OCI-LY3 (cell line): ENCODE measurements at regions not wholly inside any gene's neighbourhood (a gene's known extent, or its start where the extent isn't known, plus 50 kb on each side); places are given as distances from the start of the nearest gene placed in this dataset.

Source experiments
- H2AFZ ChIP-seq: fragments of 200-600, 300-600 bp; shearing (Covaris generic); 2 replicates; pipeline ENCODE4 v1.6.0; 2014; ENCODE audit warnings: antibody characterized with exemption, low read depth, low read length
- H3K27ac ChIP-seq: fragments of 200-600, 300-600 bp; sonication (generic); 2 replicates; pipeline ENCODE4 v1.5.1; 2014; ENCODE audit warnings: mild to moderate bottlenecking, low read length, moderate library complexity, mixed read lengths
- H3K27me3 ChIP-seq: fragments of 200-600, 300-600 bp; sonication (generic); 2 replicates; pipeline ENCODE4 v1.6.1; 2014; ENCODE audit warnings: low read depth, low read length, mixed read lengths
- H3K36me3 ChIP-seq: fragments of 200-600, 300-600 bp; sonication (generic); replicated peaks from 2 replicates; pipeline ENCODE3; 2014; ENCODE audit warnings: low read depth, low read length, mixed read lengths
- H3K4me1 ChIP-seq: fragments of 300-600, 200-600 bp; sonication (generic); 2 replicates; pipeline ENCODE4 v1.6.1; 2014; ENCODE audit warnings: low read length, mixed read lengths
- H3K4me2 ChIP-seq: fragments of 200-600, 300-600 bp; sonication (generic); 2 replicates; pipeline ENCODE4 v1.6.1; 2014; ENCODE audit warnings: low read length, mixed read lengths
- H3K4me3 ChIP-seq: fragments of 300-600, 200-600 bp; sonication (generic); 2 replicates; pipeline ENCODE4 v1.5.1; 2014; ENCODE audit warnings: antibody characterized with exemption, mild to moderate bottlenecking, low read length, moderate library complexity
- H3K79me2 ChIP-seq: fragments of 300-600, 200-600 bp; shearing (Covaris generic); 2 replicates; pipeline ENCODE4 v1.6.1; 2014; ENCODE audit warnings: mild to moderate bottlenecking, low read length, mixed read lengths
- H3K9ac ChIP-seq: fragments of 300-600, 200-600 bp; shearing (Covaris generic); 2 replicates; pipeline ENCODE4 v1.6.0; 2014; ENCODE audit warnings: mild to moderate bottlenecking, low read length, moderate library complexity
- H3K9me3 ChIP-seq: fragments of 200-600, 300-600 bp; shearing (Covaris generic); 2 replicates; pipeline ENCODE4 v1.6.1; 2014; ENCODE audit warnings: low read length, mixed read lengths; ENCODE audit not compliant: insufficient read depth
- H4K20me1 ChIP-seq: fragments of 200-600, 300-600 bp; sonication (generic); 2 replicates; pipeline ENCODE4 v1.6.1; 2016; ENCODE audit warnings: low read length, mixed read lengths; ENCODE audit not compliant: insufficient read depth
- EZH2phosphoT487 ChIP-seq: fragments of 200-600 bp; shearing (Covaris generic); IDR thresholded peaks from 2 replicates; pipeline ENCODE4 v1.6.1; 2018; ENCODE audit warnings: antibody characterized with exemption, mixed run types, low read depth
- TF ChIP-seq, protein P1 (sequence below): fragments of 200-600, 300-600 bp; sonication (generic); IDR thresholded peaks from 2 replicates; pipeline ENCODE4 v1.5.1; 2014; ENCODE audit warnings: antibody characterized with exemption, low read length, low read depth

DNA sequence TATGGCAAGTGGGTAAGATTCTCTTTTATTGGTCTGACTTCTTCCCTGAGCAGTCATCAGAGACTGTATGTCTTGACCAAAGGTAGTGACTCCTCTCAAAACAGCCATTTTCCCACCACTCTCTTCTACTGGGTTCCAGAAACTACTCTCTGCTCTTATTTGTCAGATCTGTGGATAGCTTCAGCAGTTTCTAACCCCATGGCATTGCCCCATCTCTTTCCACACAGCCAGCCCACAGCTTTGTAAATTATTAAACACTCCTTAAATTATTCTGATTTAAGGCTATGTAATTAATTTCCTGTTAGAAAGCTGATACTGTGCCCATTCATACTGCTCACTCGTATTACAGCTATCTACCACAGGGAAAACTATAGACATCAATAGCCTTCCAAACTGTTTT lies 138.4 kb upstream of the CNR1 start:
- no peaks in the 10 kb centered on the region for H3K79me2 ChIP-seq
- no peaks in the 10 kb centered on the region for H3K36me3 ChIP-seq
- H2AFZ ChIP-seq = no peak overlapping the region
- no peaks in the 10 kb centered on the region for H4K20me1 ChIP-seq
- no peak overlapping the region for H3K4me2 ChIP-seq
- H3K27ac ChIP-seq = no peak overlapping the region
- no peak overlapping the region for H3K9ac ChIP-seq
- no peaks in the 10 kb centered on the region for H3K9me3 ChIP-seq
- TF ChIP-seq, protein P1, sequence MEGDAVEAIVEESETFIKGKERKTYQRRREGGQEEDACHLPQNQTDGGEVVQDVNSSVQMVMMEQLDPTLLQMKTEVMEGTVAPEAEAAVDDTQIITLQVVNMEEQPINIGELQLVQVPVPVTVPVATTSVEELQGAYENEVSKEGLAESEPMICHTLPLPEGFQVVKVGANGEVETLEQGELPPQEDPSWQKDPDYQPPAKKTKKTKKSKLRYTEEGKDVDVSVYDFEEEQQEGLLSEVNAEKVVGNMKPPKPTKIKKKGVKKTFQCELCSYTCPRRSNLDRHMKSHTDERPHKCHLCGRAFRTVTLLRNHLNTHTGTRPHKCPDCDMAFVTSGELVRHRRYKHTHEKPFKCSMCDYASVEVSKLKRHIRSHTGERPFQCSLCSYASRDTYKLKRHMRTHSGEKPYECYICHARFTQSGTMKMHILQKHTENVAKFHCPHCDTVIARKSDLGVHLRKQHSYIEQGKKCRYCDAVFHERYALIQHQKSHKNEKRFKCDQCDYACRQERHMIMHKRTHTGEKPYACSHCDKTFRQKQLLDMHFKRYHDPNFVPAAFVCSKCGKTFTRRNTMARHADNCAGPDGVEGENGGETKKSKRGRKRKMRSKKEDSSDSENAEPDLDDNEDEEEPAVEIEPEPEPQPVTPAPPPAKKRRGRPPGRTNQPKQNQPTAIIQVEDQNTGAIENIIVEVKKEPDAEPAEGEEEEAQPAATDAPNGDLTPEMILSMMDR = no peak
- no peak for TF ChIP-seq EZH2phosphoT487
- no peak overlapping the region for H3K4me3 ChIP-seq
- H3K27me3 ChIP-seq = no peaks in the 10 kb centered on the region
- no peaks in the 10 kb centered on the region for H3K4me1 ChIP-seq

DNA sequence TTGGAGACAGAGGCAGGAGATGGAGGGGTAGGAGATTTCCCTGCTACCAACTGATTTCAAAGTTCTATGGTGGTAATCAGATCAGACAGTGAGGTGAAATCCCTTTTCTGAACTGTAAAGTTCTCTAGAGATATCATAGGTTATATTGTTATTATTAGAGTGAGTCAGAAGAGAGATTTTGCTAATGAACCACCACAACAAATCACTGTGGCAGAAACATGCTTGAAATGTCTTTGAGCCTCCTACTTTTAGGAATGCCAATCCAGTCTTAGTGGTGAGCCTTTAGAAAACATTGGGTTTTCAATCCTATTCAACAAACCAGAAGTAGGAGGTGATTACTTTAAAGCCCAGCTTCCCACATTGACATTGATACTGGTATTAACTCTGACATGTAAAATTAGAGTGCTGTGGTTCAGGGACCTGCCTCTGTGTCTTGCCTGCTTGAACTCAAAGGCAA lies 136.7 kb upstream of the CNR1 start:
- TF ChIP-seq, protein P1 = no peak
- TF ChIP-seq EZH2phosphoT487 = no peak
- no peaks in the 10 kb centered on the region for H3K9me3 ChIP-seq
- H3K9ac ChIP-seq = no peak overlapping the region
- no peak overlapping the region for H2AFZ ChIP-seq
- no peaks in the 10 kb centered on the region for H3K27me3 ChIP-seq
- H3K79me2 ChIP-seq = no peaks in the 10 kb centered on the region
- no peak overlapping the region for H3K27ac ChIP-seq
- H3K4me2 ChIP-seq = no peak overlapping the region
- H3K36me3 ChIP-seq = no peaks in the 10 kb centered on the region
- no peak overlapping the region for H3K4me3 ChIP-seq
- no peaks in the 10 kb centered on the region for H3K4me1 ChIP-seq
- no peaks in the 10 kb centered on the region for H4K20me1 ChIP-seq

GRCh38 chr6:88301888-88302768 lies 136.0 kb upstream of the CNR1 start:
- Histone ChIP-seq H2AFZ (no peak overlapping the region), H3K4me3 (no peak overlapping the region), H3K9ac (no peak overlapping the region), H3K4me1 (no peaks in the 10 kb centered on the region), H3K27ac (no peak overlapping the region), H3K4me2 (no peak overlapping the region), H4K20me1 (no peaks in the 10 kb centered on the region), H3K27me3 (no peaks in the 10 kb centered on the region), H3K36me3 (no peaks in the 10 kb centered on the region), H3K79me2 (no peaks in the 10 kb centered on the region), H3K9me3 (no peaks in the 10 kb centered on the region)
- no peak for TF ChIP-seq EZH2phosphoT487
- TF ChIP-seq, protein P1 = no peak

GRCh38 chr6:88301256-88301655 lies 135.1 kb upstream of the CNR1 start:
- Histone ChIP-seq H3K36me3 (no peaks in the 10 kb centered on the region), H3K27me3 (no peaks in the 10 kb centered on the region), H3K79me2 (no peaks in the 10 kb centered on the region), H3K9ac (no peak overlapping the region), H2AFZ (no peak overlapping the region), H3K9me3 (no peaks in the 10 kb centered on the region), H3K4me2 (no peak overlapping the region), H3K4me3 (no peak overlapping the region), H3K27ac (no peak overlapping the region), H3K4me1 (no peaks in the 10 kb centered on the region), H4K20me1 (no peaks in the 10 kb centered on the region)
- TF ChIP-seq, protein P1 = no peak
- no peak for TF ChIP-seq EZH2phosphoT487
